GM12878 (cell line): ENCODE measurements at regions not wholly inside any gene's neighbourhood (a gene's known extent, or its start where the extent isn't known, plus 50 kb on each side); places are given as distances from the start of the nearest gene placed in this dataset.

ENCODE experiments used
- ATAC-seq: fragments of 200-7000 bp; cut with Tn5 transposase; 3 replicates; pipeline ENCODE4 v1.9.1; 2020; ENCODE audit warnings: mild to moderate bottlenecking, moderate library complexity
- BruUV-seq: library from RNA; stranded (reverse); fragments of 400-500 nt; replicated peaks from 2 replicates; lab custom pipeline; 2021; lab: Mats Ljungman, UMichigan
- CTCF ChIA-PET: fragments of 300-600 bp; sonication (Branson Sonifier 250); formaldehyde crosslinking; extraction: SDS; loops from one replicate; lab custom pipeline; 2021; ENCODE audit warnings: inconsistent platforms; lab: Yijun Ruan, JAX
- POLR2A ChIA-PET: fragments of 350-600 bp; formaldehyde crosslinking; extraction: SDS; loops from one replicate; lab custom pipeline; 2021; ENCODE audit warnings: inconsistent platforms; lab: Charles Lee
- RAD21 ChIA-PET: fragments of 300-600 bp; sonication (Branson Sonifier 250); formaldehyde crosslinking; loops from one replicate; lab custom pipeline; 2023; ENCODE audit warnings: antibody characterized with exemption; ENCODE audit not compliant: unreplicated experiment; lab: Charles Lee
- SMC1A ChIA-PET: fragments of 300-600 bp; sonication (Branson Sonifier 250); formaldehyde crosslinking; loops from one replicate; lab custom pipeline; 2023; ENCODE audit not compliant: unreplicated experiment, uncharacterized antibody; lab: Charles Lee
- DNase-seq: peaks from one replicate; pipeline ENCODE4 v3.0.0-alpha.2; 2011; ENCODE audit warnings: low read depth, low spot score
- FAIRE-seq: peaks from 3 replicates; lab custom pipeline; 2011; peaks lifted over from hg19 to GRCh38; lab: Jason Lieb, UNC
- H2AFZ ChIP-seq: 2 replicates; pipeline ENCODE4 v1.6.0; 2011; ENCODE audit warnings: low read depth, low read length, control low read depth; ENCODE audit not compliant: control insufficient read depth
- H3K27ac ChIP-seq: 2 replicates; pipeline ENCODE4 v1.5.1; 2011; ENCODE audit warnings: control low read depth; ENCODE audit not compliant: control insufficient read depth, insufficient read depth
- H3K27me3 ChIP-seq, 2 experiments: replicated peaks in 1 of 2; 2 replicates each; pipeline versions ENCODE4 v1.6.0 to v1.6.1; 2011; ENCODE audit warnings: low read length in 1 of 2; ENCODE audit not compliant: control insufficient read depth in 2 of 2, insufficient read depth in 2 of 2
- H3K36me3 ChIP-seq, 2 experiments: 2 replicates each; pipeline ENCODE4 v1.5.1; 2011; ENCODE audit warnings: low read length in 1 of 2; ENCODE audit not compliant: control insufficient read depth in 2 of 2, insufficient read depth in 2 of 2
- H3K4me1 ChIP-seq: 2 replicates; pipeline ENCODE4 v1.6.1; 2011; ENCODE audit warnings: mild to moderate bottlenecking, low read length, moderate library complexity, mixed read lengths; ENCODE audit not compliant: control insufficient read depth, insufficient read depth
- H3K4me2 ChIP-seq: 2 replicates; pipeline ENCODE4 v1.6.0; 2011; ENCODE audit warnings: control low read depth; ENCODE audit not compliant: control insufficient read depth, insufficient read depth
- H3K4me3 ChIP-seq: fragments of 200-600 bp; sonication (generic); 2 replicates; pipeline ENCODE4 v1.5.1; 2016
- H3K79me2 ChIP-seq: 2 replicates; pipeline ENCODE4 v1.6.0; 2011; ENCODE audit warnings: low read length; ENCODE audit not compliant: control insufficient read depth, insufficient read depth
- H3K9ac ChIP-seq: 2 replicates; pipeline ENCODE4 v1.8.0; 2011; ENCODE audit warnings: low read length, control low read depth, mixed read lengths; ENCODE audit not compliant: control insufficient read depth, insufficient read depth
- H3K9me3 ChIP-seq: replicated peaks from 3 replicates; pipeline ENCODE4 v1.5.1; 2011; ENCODE audit warnings: mild to moderate bottlenecking, low read length; ENCODE audit not compliant: control insufficient read depth, insufficient read depth
- H4K20me1 ChIP-seq: 2 replicates; pipeline ENCODE4 v1.6.0; 2011; ENCODE audit not compliant: control insufficient read depth, insufficient read depth
- ASH2L ChIP-seq: fragments of 300-600, 200-600 bp; sonication (generic); IDR thresholded peaks from 2 replicates; pipeline ENCODE4 v1.6.1; 2017; ENCODE audit warnings: low read depth, mild to moderate bottlenecking, borderline replicate concordance
- CBX5 ChIP-seq: sonication (generic); IDR thresholded peaks from 2 replicates; pipeline ENCODE4 v1.6.1; 2016; ENCODE audit warnings: low read depth, moderate library complexity, mild to moderate bottlenecking, inconsistent platforms
- EGR1 ChIP-seq, 2 experiments: IDR thresholded peaks; 1 replicate in 1 of 2; 2 replicates in 1 of 2; pipeline ENCODE4 v1.6.1; 2011 to 2012; ENCODE audit warnings: low read depth in 2 of 2, low read length in 2 of 2, borderline replicate concordance in 1 of 2, mild to moderate bottlenecking in 1 of 2, moderate library complexity in 1 of 2
- EZH2 ChIP-seq: IDR thresholded peaks from 2 replicates; pipeline ENCODE4 v1.6.1; 2012; ENCODE audit warnings: low read depth, mild to moderate bottlenecking, control low read depth, inconsistent platforms, low read length, borderline replicate concordance; ENCODE audit not compliant: control insufficient read depth
- FOXM1 ChIP-seq: IDR thresholded peaks from 2 replicates; pipeline ENCODE4 v1.6.1; 2012; ENCODE audit warnings: low read depth, mild to moderate bottlenecking, inconsistent platforms, low read length, moderate library complexity
- GABPA ChIP-seq: IDR thresholded peaks from 2 replicates; pipeline ENCODE4 v1.6.1; 2014; ENCODE audit warnings: antibody characterized with exemption, low read depth, mild to moderate bottlenecking, inconsistent platforms
- NKRF ChIP-seq: fragments of 450-650 bp; conservative IDR thresholded peaks from 2 replicates; pipeline ENCODE4 v1.6.1; 2017; ENCODE audit warnings: mild to moderate bottlenecking, moderate library complexity
- NR2C1 ChIP-seq: fragments of 450-650 bp; IDR thresholded peaks from 2 replicates; pipeline ENCODE4 v1.6.1; 2017; ENCODE audit warnings: antibody characterized with exemption, mild to moderate bottlenecking, moderate library complexity
- RAD51 ChIP-seq: fragments of 450-650 bp; IDR thresholded peaks from 2 replicates; pipeline ENCODE4 v1.6.1; 2016; ENCODE audit warnings: moderate library complexity, mild to moderate bottlenecking, inconsistent platforms
- SMAD5 ChIP-seq: IDR thresholded peaks from 2 replicates; pipeline ENCODE4 v1.6.1; 2016; ENCODE audit warnings: antibody characterized with exemption, low read depth
- SP1 ChIP-seq: IDR thresholded peaks from one replicate; pipeline ENCODE4 v1.6.1; 2011; ENCODE audit warnings: low read depth, low read length
- SPI1 ChIP-seq: IDR thresholded peaks from 2 replicates; pipeline ENCODE4 v1.6.1; 2011; ENCODE audit warnings: low read depth, mild to moderate bottlenecking, low read length, moderate library complexity, borderline replicate concordance; ENCODE audit not compliant: insufficient read depth
- STAT1 ChIP-seq: fragments of 450-650 bp; conservative IDR thresholded peaks from 2 replicates; pipeline ENCODE4 v1.6.1; 2014; ENCODE audit warnings: antibody characterized with exemption, mild to moderate bottlenecking
- USF2 ChIP-seq: IDR thresholded peaks from 2 replicates; pipeline ENCODE4 v1.6.1; 2011; ENCODE audit warnings: low read depth, low read length, improper control_type of control experiment, borderline replicate concordance
- ZNF207 ChIP-seq: fragments of 450-650 bp; IDR thresholded peaks from 2 replicates; pipeline ENCODE4 v1.6.1; 2014; ENCODE audit warnings: antibody characterized with exemption, mild to moderate bottlenecking, borderline replicate concordance
- ZNF24 ChIP-seq: fragments of 450-650 bp; IDR thresholded peaks from 2 replicates; pipeline ENCODE4 v1.6.1; 2017; ENCODE audit warnings: antibody characterized with exemption, mild to moderate bottlenecking
- ZSCAN29 ChIP-seq: fragments of 450-650 bp; IDR thresholded peaks from 2 replicates; pipeline ENCODE4 v1.6.1; 2017; ENCODE audit warnings: mild to moderate bottlenecking, moderate library complexity
- in situ Hi-C: fragments of 300-500 bp; cut with MboI; formaldehyde crosslinking; loops from 9 replicates; pipeline ENCODE4 v1.14.3; 2018; ENCODE audit warnings: mixed read lengths
- intact Hi-C: fragments of 100-400 bp; cut with micrococcal nuclease; formaldehyde crosslinking; loops from one replicate; pipeline ENCODE4 v1.14.2; 2022; ENCODE audit not compliant: unreplicated experiment

- H3K79me2 ChIP-seq: no peaks in the 10 kb centered on the region
- intact Hi-C loops: no loop called here
- no peak overlapping the region for H3K4me2 ChIP-seq
- FAIRE-seq (no peak), DNase-seq (no peak), ATAC-seq (no peak)
- CTCF ChIA-PET: no interaction called here
- H4K20me1 ChIP-seq: no peaks in the 10 kb centered on the region
- H3K27ac ChIP-seq: no peak overlapping the region
- no peaks in the 10 kb centered on the region for H3K4me1 ChIP-seq
- no peaks in the 10 kb centered on the region for H3K36me3 ChIP-seq
- TF ChIP-seq SP1 (no peak), NR2C1 (no peak), ASH2L (no peak), ZSCAN29 (no peak), SMAD5 (no peak), FOXM1 (no peak), ZNF24 (no peak), EZH2 (no peak), RAD51 (no peak), USF2 (no peak), STAT1 (no peak), SPI1 (no peak), CBX5 (no peak), GABPA (no peak), EGR1 (IDR thresholded peaks at IDR 0.05; ENCODE audit: borderline replicate concordance in 1 of 2, low read depth in 2 of 2, low read length in 2 of 2) (no peak), ZNF207 (no peak), NKRF (no peak)
- H3K9me3 ChIP-seq: no peaks in the 10 kb centered on the region
- no peak overlapping the region for H3K4me3 ChIP-seq
- in situ Hi-C loops: no loop called here
- no TSS peak for BruUV-seq
- H3K9ac ChIP-seq: no peak overlapping the region
- RAD21 ChIA-PET: no interaction called here
- H2AFZ ChIP-seq: no peak overlapping the region
- SMC1A ChIA-PET: no interaction called here
- POLR2A ChIA-PET: no interaction called here
- no peaks in the 10 kb centered on the region for H3K27me3 ChIP-seq
Measured at GRCh38 chr13:34376483-34376882, 558.5 kb downstream of the RFC3 start.
